ENCODE measurements at regions not wholly inside any gene's neighbourhood (a gene's known extent, or its start where the extent isn't known, plus 50 kb on each side); places are given as distances from the start of the nearest gene placed in this dataset.

DNA sequence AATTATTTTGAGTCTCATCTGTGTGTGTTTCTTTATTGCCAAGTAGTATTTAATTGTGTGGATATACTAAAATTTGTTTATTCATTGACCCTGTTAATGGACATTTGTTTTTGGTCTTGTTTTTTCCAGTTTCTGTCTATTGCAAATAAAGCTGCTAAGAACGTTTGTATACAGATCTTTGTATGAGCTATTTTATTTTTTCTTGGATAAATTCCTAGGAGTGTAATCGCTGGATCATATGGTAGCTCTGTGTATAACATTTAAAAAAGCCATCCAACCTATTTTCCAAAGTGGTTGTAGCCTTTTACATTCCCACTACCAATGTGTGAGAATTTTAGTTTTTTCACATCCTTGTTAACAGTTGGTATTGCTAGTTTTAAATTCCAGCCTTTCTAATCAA lies 382.7 kb upstream of the USP24 start:
- H2AFZ ChIP-seq (ENCODE audit: insufficient read depth, low read length, poor library complexity), result no peak overlapping the region
- H3K4me1 ChIP-seq (ENCODE audit: control insufficient read depth in 1 of 2, insufficient read depth in 2 of 2, low read length in 2 of 2), result no peaks in the 10 kb centered on the region
- H2BK12ac ChIP-seq (ENCODE audit: low read length), result no peak overlapping the region
- H3K4me3 ChIP-seq (ENCODE audit: low read depth, low read length), result no peak overlapping the region
- H3K23ac ChIP-seq (ENCODE audit: low read length), result no peak overlapping the region
- no CpG with 5 or more reads among the region's 2 CpGs for WGBS (ENCODE audit: extremely low coverage, insufficient coverage, insufficient read length)
- H4K8ac ChIP-seq (ENCODE audit: low read depth, low read length), result no peak overlapping the region
- no peak overlapping the region for H2BK5ac ChIP-seq (ENCODE audit: low read depth, low read length, poor library complexity)
- no peaks in the 10 kb centered on the region for H3K27me3 ChIP-seq (ENCODE audit: insufficient read depth, low read length)
- no peak overlapping the region for H3K4me2 ChIP-seq (ENCODE audit: low read length)
- peaks cover 2% of the 10 kb centered on the region for H3K9me3 ChIP-seq (ENCODE audit: insufficient read depth, low read depth, low read length)
- H3K4ac ChIP-seq (ENCODE audit: low read depth, low read length), result no peak overlapping the region
- H3K14ac ChIP-seq (ENCODE audit: low read length), result no peak overlapping the region
- no peak overlapping the region for H2AK5ac ChIP-seq (ENCODE audit: low read length)
- no peak overlapping the region for H3K18ac ChIP-seq (ENCODE audit: low read length)
- no peak overlapping the region for H4K12ac ChIP-seq (ENCODE audit: low read depth, low read length)
- H3K79me2 ChIP-seq (ENCODE audit: control insufficient read depth, insufficient read depth, low read length, poor library complexity), result no peaks in the 10 kb centered on the region
- H3K9ac ChIP-seq (ENCODE audit: low read length), result no peak overlapping the region
- no peak for DNase-seq
- no peak overlapping the region for H4K91ac ChIP-seq (ENCODE audit: low read depth, low read length)
- H3K36me3 ChIP-seq (ENCODE audit: control insufficient read depth in 1 of 2, insufficient read depth in 2 of 2, low read length in 2 of 2), result no peaks in the 10 kb centered on the region
- no peak overlapping the region for H3K27ac ChIP-seq (ENCODE audit: low read depth, low read length)
- H3K79me1 ChIP-seq (ENCODE audit: low read length), result no peaks in the 10 kb centered on the region
- H2BK120ac ChIP-seq (ENCODE audit: insufficient read depth, low read length, poor library complexity), result no peak overlapping the region

DNA sequence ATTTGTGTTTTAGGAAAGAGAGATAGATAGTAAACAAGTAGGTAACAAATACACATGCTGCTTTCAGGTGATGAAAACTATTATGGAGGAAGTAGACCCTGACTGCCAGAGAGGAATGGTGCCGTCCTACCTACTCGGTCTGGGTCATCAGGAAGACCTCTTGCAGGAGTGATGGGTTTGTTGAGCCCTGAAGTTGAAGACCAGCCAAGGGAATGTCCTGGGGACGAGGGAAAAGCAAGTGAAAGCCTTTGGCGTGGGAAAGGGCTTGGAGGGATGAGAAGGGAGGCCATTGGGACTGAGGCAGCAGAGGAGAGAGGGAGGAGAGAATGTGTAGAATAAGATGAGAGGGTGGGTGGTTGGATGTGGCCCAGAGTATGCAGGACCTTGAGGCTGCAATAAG lies 379.5 kb upstream of the USP24 start:
- Histone ChIP-seq H2BK120ac (ENCODE audit: insufficient read depth, low read length, poor library complexity) (no peak overlapping the region), H4K91ac (ENCODE audit: low read depth, low read length) (no peak overlapping the region)
- WGBS (ENCODE audit: extremely low coverage, insufficient coverage, insufficient read length), result no CpG with 5 or more reads among the region's 4 CpGs

DNA sequence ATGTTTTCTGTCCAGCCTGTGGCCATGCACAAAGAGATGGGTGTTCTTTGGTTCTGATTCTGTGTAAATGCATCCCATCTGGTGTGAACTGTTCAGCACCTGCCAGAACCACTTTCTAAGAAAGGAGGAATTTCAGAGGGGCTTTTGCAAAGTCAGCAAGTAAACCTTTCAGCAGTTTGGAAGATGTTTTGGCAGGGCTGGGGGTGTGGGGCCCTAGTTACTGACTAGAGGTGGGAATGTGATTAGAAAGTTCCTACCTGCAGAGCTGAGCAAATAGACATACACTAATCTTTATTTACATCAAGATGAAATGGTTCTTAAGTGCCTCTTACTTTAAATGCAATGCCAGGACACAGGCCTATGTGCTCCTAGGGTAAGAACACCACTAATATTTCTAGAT lies 378.1 kb upstream of the USP24 start:
- Histone ChIP-seq H4K12ac (ENCODE audit: low read depth, low read length) (no peak overlapping the region), H3K79me1 (ENCODE audit: low read length) (no peaks in the 10 kb centered on the region), H3K27me3 (ENCODE audit: insufficient read depth, low read length) (no peaks in the 10 kb centered on the region), H2BK120ac (ENCODE audit: insufficient read depth, low read length, poor library complexity) (no peak overlapping the region), H3K4me1 (ENCODE audit: control insufficient read depth in 1 of 2, insufficient read depth in 2 of 2, low read length in 2 of 2) (no peaks in the 10 kb centered on the region), H2BK12ac (ENCODE audit: low read length) (no peak overlapping the region), H3K36me3 (ENCODE audit: control insufficient read depth in 1 of 2, insufficient read depth in 2 of 2, low read length in 2 of 2) (no peaks in the 10 kb centered on the region), H2BK5ac (ENCODE audit: low read depth, low read length, poor library complexity) (no peak overlapping the region), H2AK5ac (ENCODE audit: low read length) (no peak overlapping the region), H4K8ac (ENCODE audit: low read depth, low read length) (no peak overlapping the region), H3K18ac (ENCODE audit: low read length) (no peak overlapping the region), H4K91ac (ENCODE audit: low read depth, low read length) (no peak overlapping the region), H3K14ac (ENCODE audit: low read length) (no peak overlapping the region), H3K4ac (ENCODE audit: low read depth, low read length) (no peak overlapping the region), H3K4me2 (ENCODE audit: low read length) (no peak overlapping the region), H3K79me2 (ENCODE audit: control insufficient read depth, insufficient read depth, low read length, poor library complexity) (no peaks in the 10 kb centered on the region), H3K9ac (ENCODE audit: low read length) (no peak overlapping the region), H3K9me3 (ENCODE audit: insufficient read depth, low read depth, low read length) (peaks cover 2% of the 10 kb centered on the region), H3K27ac (ENCODE audit: low read depth, low read length) (no peak overlapping the region), H3K23ac (ENCODE audit: low read length) (no peak overlapping the region), H2AFZ (ENCODE audit: insufficient read depth, low read length, poor library complexity) (no peak overlapping the region), H3K4me3 (ENCODE audit: low read depth, low read length) (no peak overlapping the region)
- DNase-seq, result no peak

More for the DNA sequence above, 379.5 kb upstream of the USP24 start:
- no peak overlapping the region for H3K4ac ChIP-seq (ENCODE audit: low read depth, low read length)
- no peaks in the 10 kb centered on the region for H3K79me1 ChIP-seq (ENCODE audit: low read length)
- H3K36me3 ChIP-seq (ENCODE audit: control insufficient read depth in 1 of 2, insufficient read depth in 2 of 2, low read length in 2 of 2), result no peaks in the 10 kb centered on the region
- no peak overlapping the region for H4K12ac ChIP-seq (ENCODE audit: low read depth, low read length)
- H2BK12ac ChIP-seq (ENCODE audit: low read length), result no peak overlapping the region
- H3K79me2 ChIP-seq (ENCODE audit: control insufficient read depth, insufficient read depth, low read length, poor library complexity), result no peaks in the 10 kb centered on the region
- no peaks in the 10 kb centered on the region for H3K27me3 ChIP-seq (ENCODE audit: insufficient read depth, low read length)
- H2BK5ac ChIP-seq (ENCODE audit: low read depth, low read length, poor library complexity), result no peak overlapping the region
- DNase-seq, result no peak
- peak overlapping the region; percentile 62 for H4K8ac ChIP-seq (ENCODE audit: low read depth, low read length)
- H2AK5ac ChIP-seq (ENCODE audit: low read length), result no peak overlapping the region
- H3K4me1 ChIP-seq (ENCODE audit: control insufficient read depth in 1 of 2, insufficient read depth in 2 of 2, low read length in 2 of 2), result no peaks in the 10 kb centered on the region
- no peak overlapping the region for H3K23ac ChIP-seq (ENCODE audit: low read length)
- no peak overlapping the region for H3K4me3 ChIP-seq (ENCODE audit: low read depth, low read length)
- H3K9me3 ChIP-seq (ENCODE audit: insufficient read depth, low read depth, low read length), result peaks cover 2% of the 10 kb centered on the region
- H3K27ac ChIP-seq (ENCODE audit: low read depth, low read length), result no peak overlapping the region
- H2AFZ ChIP-seq (ENCODE audit: insufficient read depth, low read length, poor library complexity), result no peak overlapping the region
- no peak overlapping the region for H3K9ac ChIP-seq (ENCODE audit: low read length)
- no peak overlapping the region for H3K4me2 ChIP-seq (ENCODE audit: low read length)
- no peak overlapping the region for H3K14ac ChIP-seq (ENCODE audit: low read length)
- H3K18ac ChIP-seq (ENCODE audit: low read length), result no peak overlapping the region

DNA sequence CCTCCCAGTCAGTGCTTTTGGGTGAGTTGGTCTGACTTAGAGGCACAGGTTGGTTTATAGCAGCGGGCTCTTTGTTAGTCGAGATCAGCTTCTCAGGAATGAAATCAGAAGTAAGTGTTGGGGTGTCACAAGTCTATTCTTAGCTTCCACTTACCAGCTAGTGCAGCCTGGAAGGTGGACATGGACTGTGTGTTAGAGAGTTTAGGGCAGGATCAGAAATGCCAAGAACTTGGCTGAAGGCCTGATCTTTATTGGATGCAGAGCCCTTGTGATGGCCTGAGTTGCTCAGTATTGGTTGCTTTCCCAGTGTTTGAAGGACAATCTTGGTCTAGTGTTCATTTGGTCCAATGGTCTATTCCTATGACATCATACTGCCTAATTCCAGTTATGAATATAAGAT lies 377.0 kb upstream of the USP24 start:
- no peak overlapping the region for H3K4ac ChIP-seq (ENCODE audit: low read depth, low read length)
- H4K12ac ChIP-seq (ENCODE audit: low read depth, low read length), result no peak overlapping the region
- H3K9ac ChIP-seq (ENCODE audit: low read length), result no peak overlapping the region
- no peak overlapping the region for H3K23ac ChIP-seq (ENCODE audit: low read length)
- no peak overlapping the region for H3K14ac ChIP-seq (ENCODE audit: low read length)
- H2AK5ac ChIP-seq (ENCODE audit: low read length), result no peak overlapping the region
- no peak overlapping the region for H2AFZ ChIP-seq (ENCODE audit: insufficient read depth, low read length, poor library complexity)
- no peaks in the 10 kb centered on the region for H3K27me3 ChIP-seq (ENCODE audit: insufficient read depth, low read length)
- H3K4me3 ChIP-seq (ENCODE audit: low read depth, low read length), result no peak overlapping the region
- no peak overlapping the region for H2BK5ac ChIP-seq (ENCODE audit: low read depth, low read length, poor library complexity)
- H2BK120ac ChIP-seq (ENCODE audit: insufficient read depth, low read length, poor library complexity), result no peak overlapping the region
- no peak overlapping the region for H3K27ac ChIP-seq (ENCODE audit: low read depth, low read length)
- no peaks in the 10 kb centered on the region for H3K4me1 ChIP-seq (ENCODE audit: control insufficient read depth in 1 of 2, insufficient read depth in 2 of 2, low read length in 2 of 2)
- no peak for DNase-seq
- no CpG with 5 or more reads among the region's 2 CpGs for WGBS (ENCODE audit: extremely low coverage, insufficient coverage, insufficient read length)
- no peak overlapping the region for H3K4me2 ChIP-seq (ENCODE audit: low read length)
- no peaks in the 10 kb centered on the region for H3K79me1 ChIP-seq (ENCODE audit: low read length)
- H4K8ac ChIP-seq (ENCODE audit: low read depth, low read length), result no peak overlapping the region
- H3K79me2 ChIP-seq (ENCODE audit: control insufficient read depth, insufficient read depth, low read length, poor library complexity), result no peaks in the 10 kb centered on the region
- no peak overlapping the region for H4K91ac ChIP-seq (ENCODE audit: low read depth, low read length)
- no peak overlapping the region for H2BK12ac ChIP-seq (ENCODE audit: low read length)
- no peak overlapping the region for H3K18ac ChIP-seq (ENCODE audit: low read length)
- H3K36me3 ChIP-seq (ENCODE audit: control insufficient read depth in 1 of 2, insufficient read depth in 2 of 2, low read length in 2 of 2), result no peaks in the 10 kb centered on the region
- peaks cover 2% of the 10 kb centered on the region for H3K9me3 ChIP-seq (ENCODE audit: insufficient read depth, low read depth, low read length)

Measured in trophoblast cell (in vitro differentiated cells and primary cell).